Endothelial cell of umbilical vein (primary cell): ENCODE measurements at regions not wholly inside any gene's neighbourhood (a gene's known extent, or its start where the extent isn't known, plus 50 kb on each side); places are given as distances from the start of the nearest gene placed in this dataset.
A peak's percentile ranks its signal among the peaks of the same experiment; 100 is the strongest.

Source experiments
- BruUV-seq: library from RNA; stranded (reverse); fragments of 400-500 nt; replicated peaks from 2 replicates; lab custom pipeline; 2021; lab: Mats Ljungman, UMichigan
- CTCF ChIA-PET: fragments of 300-600, 350-600 bp; sonication (Branson Sonifier 250); formaldehyde crosslinking; loops from one replicate; lab custom pipeline; 2021; ENCODE audit warnings: antibody characterized with exemption, inconsistent platforms; lab: Charles Lee
- POLR2A ChIA-PET: fragments of 300-600, 350-600 bp; sonication (Branson Sonifier 250); formaldehyde crosslinking; loops from one replicate; lab custom pipeline; 2021; ENCODE audit warnings: antibody characterized with exemption, inconsistent platforms; lab: Charles Lee
- DNase-seq: peaks from one replicate; pipeline ENCODE4 v3.0.0-alpha.2; 2011; ENCODE audit warnings: low read depth, low spot score
- FAIRE-seq: peaks from 2 replicates; lab custom pipeline; 2011; peaks lifted over from hg19 to GRCh38; lab: Jason Lieb, UNC
- H2AFZ ChIP-seq: 2 replicates; pipeline ENCODE4 v1.6.0; 2012; ENCODE audit warnings: low read depth, low read length, control low read depth, inconsistent platforms
- H3K27ac ChIP-seq: 2 replicates; pipeline ENCODE4 v1.5.1; 2011; ENCODE audit warnings: low read depth, mild to moderate bottlenecking, control low read depth, low read length, moderate library complexity; ENCODE audit not compliant: insufficient read depth
- H3K27me3 ChIP-seq, 2 experiments: 2 replicates each; pipeline versions ENCODE4 v1.6.0 to v1.6.1; 2011; ENCODE audit warnings: low read length in 2 of 2, mixed read lengths in 1 of 2; ENCODE audit not compliant: control insufficient read depth in 2 of 2, insufficient read depth in 2 of 2
- H3K36me3 ChIP-seq, 2 experiments: 2 replicates in 1 of 2; 3 replicates in 1 of 2; pipeline ENCODE4 v1.5.1; 2011; ENCODE audit warnings: low read length in 2 of 2, mild to moderate bottlenecking in 1 of 2, moderate library complexity in 1 of 2; ENCODE audit not compliant: control insufficient read depth in 2 of 2, insufficient read depth in 2 of 2; ENCODE audit errors: extremely low read depth in 1 of 2
- H3K4me1 ChIP-seq: 3 replicates; pipeline ENCODE4 v1.5.1; 2011; ENCODE audit warnings: mild to moderate bottlenecking, low read length; ENCODE audit not compliant: control insufficient read depth, insufficient read depth; ENCODE audit errors: extremely low read depth
- H3K4me2 ChIP-seq: 2 replicates; pipeline ENCODE4 v1.6.1; 2011; ENCODE audit warnings: low read length, control low read depth, mixed read lengths; ENCODE audit not compliant: insufficient read depth
- H3K4me3 ChIP-seq, 3 experiments: fragments of 200-600 bp in 1 of 3; sonication (generic), shearing (Covaris generic) in 1 of 3; replicated peaks in 1 of 3; 2 replicates each; pipeline ENCODE4 v1.5.1; 2011 to 2016; ENCODE audit warnings: control low read depth in 3 of 3, low read length in 3 of 3, mild to moderate bottlenecking in 2 of 3, inconsistent platforms in 1 of 3, low read depth in 1 of 3, moderate library complexity in 1 of 3; ENCODE audit not compliant: insufficient read depth in 1 of 3
- H3K79me2 ChIP-seq: 2 replicates; pipeline ENCODE4 v1.6.0; 2012; ENCODE audit warnings: low read length, inconsistent platforms; ENCODE audit not compliant: control insufficient read depth, insufficient read depth
- H3K9ac ChIP-seq: replicated peaks from 2 replicates; pipeline ENCODE3; 2011; ENCODE audit warnings: low read length, control low read depth; ENCODE audit not compliant: insufficient read depth; ENCODE audit errors: extremely low read depth
- H3K9me1 ChIP-seq: replicated peaks from 3 replicates; pipeline ENCODE4 v1.6.0; 2011; ENCODE audit warnings: mild to moderate bottlenecking, low read length; ENCODE audit not compliant: control insufficient read depth, insufficient read depth; ENCODE audit errors: extremely low read depth
- H3K9me3 ChIP-seq: replicated peaks from 2 replicates; pipeline ENCODE4 v1.5.1; 2012; ENCODE audit warnings: low read length, inconsistent platforms; ENCODE audit not compliant: control insufficient read depth, insufficient read depth
- H4K20me1 ChIP-seq: replicated peaks from 2 replicates; pipeline ENCODE3; 2011; ENCODE audit warnings: mild to moderate bottlenecking, low read length; ENCODE audit not compliant: control insufficient read depth, insufficient read depth; ENCODE audit errors: extremely low read depth
- EZH2 ChIP-seq: IDR thresholded peaks from 2 replicates; pipeline ENCODE4 v1.6.1; 2012; ENCODE audit warnings: borderline replicate concordance, low read depth, mild to moderate bottlenecking, moderate library complexity, low read length, inconsistent platforms; ENCODE audit not compliant: severe bottlenecking
- FOS ChIP-seq: IDR thresholded peaks from 2 replicates; pipeline ENCODE4 v1.6.1; 2011; ENCODE audit warnings: mild to moderate bottlenecking, low read length, moderate library complexity, borderline replicate concordance; ENCODE audit not compliant: insufficient read depth
- GATA2 ChIP-seq: IDR thresholded peaks from 2 replicates; pipeline ENCODE4 v1.7.0; 2011; ENCODE audit warnings: low read depth, mild to moderate bottlenecking, moderate library complexity, mixed read lengths, low read length; ENCODE audit not compliant: insufficient read length, insufficient read depth
- JUN ChIP-seq: IDR thresholded peaks from 2 replicates; pipeline ENCODE4 v1.6.1; 2011; ENCODE audit warnings: borderline replicate concordance, low read depth; ENCODE audit not compliant: insufficient read length, insufficient read depth
- MYC ChIP-seq: IDR thresholded peaks from one replicate; pipeline ENCODE4 v1.6.1; 2011; ENCODE audit warnings: mild to moderate bottlenecking, low read depth, low read length
- POLR2A ChIP-seq: IDR thresholded peaks from 2 replicates; pipeline ENCODE4 v1.6.1; 2012; ENCODE audit warnings: low read depth, mild to moderate bottlenecking, control low read depth, low read length
- POLR2AphosphoS5 ChIP-seq: IDR thresholded peaks from 2 replicates; pipeline ENCODE4 v1.6.1; 2012; ENCODE audit warnings: low read depth, mild to moderate bottlenecking, control low read depth, low read length, moderate library complexity; ENCODE audit not compliant: insufficient read depth
- dilution Hi-C: fragments of 300-500 bp; cut with MboI; formaldehyde crosslinking; loops from one replicate; pipeline ENCODE4 v1.15.0; 2019; ENCODE audit warnings: low sequenced_read_pairs; ENCODE audit not compliant: extremely low pct_ligation_motif_present
- intact Hi-C: fragments of 100-400 bp; cut with micrococcal nuclease; formaldehyde crosslinking; loops from one replicate; pipeline ENCODE4 v1.10.0; 2022
- TF ChIP-seq, protein P1 (sequence below), 2 donors: IDR thresholded peaks; 1 replicate in 1 of 2; 2 replicates in 1 of 2; pipeline ENCODE4 v1.5.1; 2011; ENCODE audit warnings: low read length in 2 of 2, mild to moderate bottlenecking in 2 of 2, moderate library complexity in 2 of 2, control low read depth in 1 of 2, inconsistent platforms in 1 of 2, low read depth in 1 of 2; ENCODE audit not compliant: insufficient read depth in 1 of 2; ENCODE audit errors: extremely low read depth in 1 of 2
- TF ChIP-seq, protein P2 (sequence below): IDR thresholded peaks from 2 replicates; pipeline ENCODE4 v1.6.1; 2011; ENCODE audit not compliant: insufficient read depth, insufficient read length

GRCh38 chr5:115372146-115372545 is 75.7 kb upstream of the CCDC112 start:
- dilution Hi-C loops: no loop called here
- intact Hi-C loops: no loop called here
- TF ChIP-seq POLR2AphosphoS5 (no peak), POLR2A (no peak), MYC (no peak), EZH2 (no peak), JUN (no peak), FOS (no peak), GATA2 (no peak)
- TF ChIP-seq, protein P1, sequence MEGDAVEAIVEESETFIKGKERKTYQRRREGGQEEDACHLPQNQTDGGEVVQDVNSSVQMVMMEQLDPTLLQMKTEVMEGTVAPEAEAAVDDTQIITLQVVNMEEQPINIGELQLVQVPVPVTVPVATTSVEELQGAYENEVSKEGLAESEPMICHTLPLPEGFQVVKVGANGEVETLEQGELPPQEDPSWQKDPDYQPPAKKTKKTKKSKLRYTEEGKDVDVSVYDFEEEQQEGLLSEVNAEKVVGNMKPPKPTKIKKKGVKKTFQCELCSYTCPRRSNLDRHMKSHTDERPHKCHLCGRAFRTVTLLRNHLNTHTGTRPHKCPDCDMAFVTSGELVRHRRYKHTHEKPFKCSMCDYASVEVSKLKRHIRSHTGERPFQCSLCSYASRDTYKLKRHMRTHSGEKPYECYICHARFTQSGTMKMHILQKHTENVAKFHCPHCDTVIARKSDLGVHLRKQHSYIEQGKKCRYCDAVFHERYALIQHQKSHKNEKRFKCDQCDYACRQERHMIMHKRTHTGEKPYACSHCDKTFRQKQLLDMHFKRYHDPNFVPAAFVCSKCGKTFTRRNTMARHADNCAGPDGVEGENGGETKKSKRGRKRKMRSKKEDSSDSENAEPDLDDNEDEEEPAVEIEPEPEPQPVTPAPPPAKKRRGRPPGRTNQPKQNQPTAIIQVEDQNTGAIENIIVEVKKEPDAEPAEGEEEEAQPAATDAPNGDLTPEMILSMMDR (IDR thresholded peaks at IDR 0.05; ENCODE audit: extremely low read depth in 1 of 2, insufficient read depth in 1 of 2, low read depth in 1 of 2, low read length in 2 of 2): no peak
- TF ChIP-seq, protein P2, sequence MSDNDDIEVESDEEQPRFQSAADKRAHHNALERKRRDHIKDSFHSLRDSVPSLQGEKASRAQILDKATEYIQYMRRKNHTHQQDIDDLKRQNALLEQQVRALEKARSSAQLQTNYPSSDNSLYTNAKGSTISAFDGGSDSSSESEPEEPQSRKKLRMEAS: no peak
- FAIRE-seq (no peak), DNase-seq (no peak)
- Histone ChIP-seq H3K36me3 (no peaks in the 10 kb centered on the region), H3K27ac (no peak overlapping the region), H3K4me2 (no peak overlapping the region), H3K27me3 (no peaks in the 10 kb centered on the region), H3K9me1 (no peaks in the 10 kb centered on the region), H2AFZ (peak overlapping the region; percentile 13), H4K20me1 (no peaks in the 10 kb centered on the region), H3K9me3 (no peaks in the 10 kb centered on the region), H3K4me1 (no peaks in the 10 kb centered on the region), H3K9ac (no peak overlapping the region), H3K79me2 (no peaks in the 10 kb centered on the region), H3K4me3 (no peak overlapping the region)
- ChIA-PET CTCF (interaction anchor here (0.8 to 1.3 kb wide), 2 partner anchors 47 to 63 kb away, joined by 3 to 4 read pairs; no protein-coding TSS in a partner anchor), POLR2A (no interaction called here)
- BruUV-seq: no TSS peak
